ENCODE measurements at regions not wholly inside any gene's neighbourhood (a gene's known extent, or its start where the extent isn't known, plus 50 kb on each side); places are given as distances from the start of the nearest gene placed in this dataset.

DNA sequence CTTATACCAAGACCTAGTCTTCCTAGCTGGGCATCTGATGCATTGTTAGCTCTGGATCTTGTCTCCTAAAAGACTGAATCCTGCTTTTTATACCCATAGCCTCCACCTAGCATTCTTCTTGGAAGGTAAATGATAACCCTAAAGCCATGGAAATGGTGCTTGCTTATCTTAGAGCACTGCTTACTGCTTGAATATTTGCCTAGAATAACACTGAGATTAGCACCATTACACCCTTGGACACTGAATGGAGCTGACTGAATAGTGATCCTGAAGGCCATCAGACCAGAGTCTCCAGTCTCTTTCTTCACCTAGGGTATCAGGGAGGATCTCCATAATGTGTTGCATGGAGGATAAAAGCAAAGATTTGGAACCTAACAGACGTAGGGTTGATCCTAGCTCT, 50.3 kb upstream of the UGP2 start:
- no peaks in the 10 kb centered on the region for H3K9me2 ChIP-seq (replicated peaks; ENCODE audit: control insufficient read depth, low read length)
- H4K20me1 ChIP-seq (ENCODE audit: control insufficient read depth, insufficient read depth, low read depth, low read length), result no peaks in the 10 kb centered on the region
- no peaks in the 10 kb centered on the region for H3K4me1 ChIP-seq (ENCODE audit: control insufficient read depth, low read length)
- no peaks in the 10 kb centered on the region for H3K27me3 ChIP-seq (ENCODE audit: control insufficient read depth, low read length)
- TF ChIP-seq, protein P1, sequence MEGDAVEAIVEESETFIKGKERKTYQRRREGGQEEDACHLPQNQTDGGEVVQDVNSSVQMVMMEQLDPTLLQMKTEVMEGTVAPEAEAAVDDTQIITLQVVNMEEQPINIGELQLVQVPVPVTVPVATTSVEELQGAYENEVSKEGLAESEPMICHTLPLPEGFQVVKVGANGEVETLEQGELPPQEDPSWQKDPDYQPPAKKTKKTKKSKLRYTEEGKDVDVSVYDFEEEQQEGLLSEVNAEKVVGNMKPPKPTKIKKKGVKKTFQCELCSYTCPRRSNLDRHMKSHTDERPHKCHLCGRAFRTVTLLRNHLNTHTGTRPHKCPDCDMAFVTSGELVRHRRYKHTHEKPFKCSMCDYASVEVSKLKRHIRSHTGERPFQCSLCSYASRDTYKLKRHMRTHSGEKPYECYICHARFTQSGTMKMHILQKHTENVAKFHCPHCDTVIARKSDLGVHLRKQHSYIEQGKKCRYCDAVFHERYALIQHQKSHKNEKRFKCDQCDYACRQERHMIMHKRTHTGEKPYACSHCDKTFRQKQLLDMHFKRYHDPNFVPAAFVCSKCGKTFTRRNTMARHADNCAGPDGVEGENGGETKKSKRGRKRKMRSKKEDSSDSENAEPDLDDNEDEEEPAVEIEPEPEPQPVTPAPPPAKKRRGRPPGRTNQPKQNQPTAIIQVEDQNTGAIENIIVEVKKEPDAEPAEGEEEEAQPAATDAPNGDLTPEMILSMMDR (IDR thresholded peaks at IDR 0.05; ENCODE audit: low read depth, low read length, poor library complexity, severe bottlenecking), result no peak
- TF ChIP-seq EZH2phosphoT487 (IDR thresholded peaks at IDR 0.05; ENCODE audit: borderline replicate concordance, low read length), result no peak
- H3K36me3 ChIP-seq (ENCODE audit: control insufficient read depth, low read length), result no peaks in the 10 kb centered on the region
- H3K9me3 ChIP-seq (ENCODE audit: control insufficient read depth, insufficient read depth, low read length), result no peaks in the 10 kb centered on the region
- H3K4me3 ChIP-seq (ENCODE audit: low read length), result no peak overlapping the region
- H3K27ac ChIP-seq (ENCODE audit: low read depth, low read length), result no peak overlapping the region
- H3F3A ChIP-seq (ENCODE audit: control insufficient read depth, insufficient read depth), result no peaks in the 10 kb centered on the region
- H3K4me2 ChIP-seq (ENCODE audit: low read length), result no peak overlapping the region
- no peaks in the 10 kb centered on the region for H3K79me2 ChIP-seq (ENCODE audit: control insufficient read depth, low read length)
